Posterior cingulate gyrus (tissue), 11 donors: ENCODE measurements at regions not wholly inside any gene's neighbourhood (a gene's known extent, or its start where the extent isn't known, plus 50 kb on each side); places are given as distances from the start of the nearest gene placed in this dataset.

Experiments
- DNase-seq, 10 donors: peaks; one replicate each; pipeline versions ENCODE4 v3.0.0 to v3.0.0-alpha.2; 2020 to 2021; ENCODE audit warnings: mixed read lengths in 3 of 10
- intact Hi-C: fragments of 100-400 bp; cut with DNase I; formaldehyde crosslinking; loops from one replicate; pipeline ENCODE4 v1.15.1; 2023

GRCh38 chr2:83516503-83516902, 942.6 kb downstream of the SUCLG1 start:
- intact Hi-C loops: no loop called here
- no peak for DNase-seq

- intact Hi-C loops: no loop called here
- DNase-seq: no peak
Measured at GRCh38 chr2:83487451-83487850, 971.6 kb downstream of the SUCLG1 start.

- no peak for DNase-seq
- intact Hi-C loops: no loop called here
Measured at GRCh38 chr2:83481436-83481835, 977.6 kb downstream of the SUCLG1 start.

GRCh38 chr2:83478037-83478436, 981.0 kb downstream of the SUCLG1 start:
- intact Hi-C loops: no loop called here
- no peak for DNase-seq

- intact Hi-C loops: no loop called here
Measured at GRCh38 chr2:83475371-83475770, 983.7 kb downstream of the SUCLG1 start.

GRCh38 chr2:83471655-83472054, 987.4 kb downstream of the SUCLG1 start:
- no peak for DNase-seq
- intact Hi-C loops: no loop called here

More at GRCh38 chr2:83475371-83475770, 983.7 kb downstream of the SUCLG1 start:
- DNase-seq: no peak

GRCh38 chr2:83470928-83471327, 988.2 kb downstream of the SUCLG1 start:
- no peak for DNase-seq
- intact Hi-C loops: no loop called here

GRCh38 chr2:83464444-83464843, 994.6 kb downstream of the SUCLG1 start:
- DNase-seq: no peak
- intact Hi-C loops: no loop called here

- intact Hi-C loops: no loop called here
- no peak for DNase-seq
Measured at GRCh38 chr2:83462881-83463280, 996.2 kb downstream of the SUCLG1 start.

- intact Hi-C loops: no loop called here
- DNase-seq: no peak
Measured at GRCh38 chr2:83461135-83461534, 997.9 kb downstream of the SUCLG1 start.

- intact Hi-C loops: no loop called here
- DNase-seq: no peak
Measured at GRCh38 chr2:83459456-83459855, 999.6 kb downstream of the SUCLG1 start.

- DNase-seq: no peak
- intact Hi-C loops: no loop called here
Measured at GRCh38 chr2:83435989-83436388, 1023.1 kb downstream of the SUCLG1 start.

- intact Hi-C loops: no loop called here
- no peak for DNase-seq
Measured at GRCh38 chr2:83420993-83421392, 1038.1 kb downstream of the SUCLG1 start.

- no peak for DNase-seq
- intact Hi-C loops: no loop called here
Measured at GRCh38 chr2:83394134-83394904, 1064.8 kb downstream of the SUCLG1 start.

- no peak for DNase-seq
- intact Hi-C loops: no loop called here
Measured at GRCh38 chr2:83388804-83389203, 1070.3 kb downstream of the SUCLG1 start.

- no peak for DNase-seq
- intact Hi-C loops: no loop called here
Measured at GRCh38 chr2:83386549-83386948, 1072.5 kb downstream of the SUCLG1 start.

- DNase-seq: no peak
- intact Hi-C loops: no loop called here
Measured at GRCh38 chr2:83378921-83379320, 1080.2 kb downstream of the SUCLG1 start.

- DNase-seq: no peak
- intact Hi-C loops: no loop called here
Measured at GRCh38 chr2:83376731-83377130, 1082.3 kb downstream of the SUCLG1 start.

GRCh38 chr2:83370419-83370762, 1088.7 kb downstream of the SUCLG1 start:
- no peak for DNase-seq
- intact Hi-C loops: no loop called here

GRCh38 chr2:83369601-83370418, 1089.3 kb downstream of the SUCLG1 start:
- intact Hi-C loops: no loop called here
- DNase-seq: peak in 1 of 10 donors; percentile 54

- intact Hi-C loops: no loop called here
- no peak for DNase-seq
Measured at GRCh38 chr2:83368916-83369315, 1090.2 kb downstream of the SUCLG1 start.

- no peak for DNase-seq
- intact Hi-C loops: no loop called here
Measured at GRCh38 chr2:83368461-83368860, 1090.6 kb downstream of the SUCLG1 start.
